ENCODE measurements at regions not wholly inside any gene's neighbourhood (a gene's known extent, or its start where the extent isn't known, plus 50 kb on each side); places are given as distances from the start of the nearest gene placed in this dataset.

GRCh38 chr5:93891491-93892480 is 150.4 kb upstream of the POU5F2 start:
- Mint-ChIP-seq H3K9me3 (no peaks in the 10 kb centered on the region), H3K27ac (no peak overlapping the region), H3K27me3 (no peaks in the 10 kb centered on the region), H3K36me3 (peaks cover 19% of the 10 kb centered on the region), H3K4me3 (no peak overlapping the region), H3K4me1 (peaks cover 9% of the 10 kb centered on the region)
- ATAC-seq = no peak

- H3K9me3 Mint-ChIP-seq = no peaks in the 10 kb centered on the region
- H3K4me1 Mint-ChIP-seq = peaks cover 15% of the 10 kb centered on the region
- ATAC-seq = no peak
- H3K27me3 Mint-ChIP-seq = no peaks in the 10 kb centered on the region
- no peak overlapping the region for H3K27ac Mint-ChIP-seq
- H3K4me3 Mint-ChIP-seq = no peak overlapping the region
- H3K36me3 Mint-ChIP-seq = peaks cover 24% of the 10 kb centered on the region
Measured at GRCh38 chr5:93890657-93891056, 149.3 kb upstream of the POU5F2 start.

GRCh38 chr5:93887678-93888077 is 146.3 kb upstream of the POU5F2 start:
- H3K9me3 Mint-ChIP-seq = no peaks in the 10 kb centered on the region
- H3K27ac Mint-ChIP-seq = no peak overlapping the region
- H3K4me1 Mint-ChIP-seq = peaks cover 27% of the 10 kb centered on the region
- H3K27me3 Mint-ChIP-seq = no peaks in the 10 kb centered on the region
- H3K4me3 Mint-ChIP-seq = no peak overlapping the region
- no peak for ATAC-seq
- peaks cover 17% of the 10 kb centered on the region for H3K36me3 Mint-ChIP-seq

- H3K4me3 Mint-ChIP-seq = peak overlapping the region; percentile 49
- H3K27ac Mint-ChIP-seq = peak overlapping the region; percentile 19
- H3K9me3 Mint-ChIP-seq = no peaks in the 10 kb centered on the region
- peaks cover 17% of the 10 kb centered on the region for H3K36me3 Mint-ChIP-seq
- ATAC-seq = no peak
- no peaks in the 10 kb centered on the region for H3K27me3 Mint-ChIP-seq
- peaks cover 27% of the 10 kb centered on the region for H3K4me1 Mint-ChIP-seq
Measured at GRCh38 chr5:93886917-93887361, 145.5 kb upstream of the POU5F2 start.

DNA sequence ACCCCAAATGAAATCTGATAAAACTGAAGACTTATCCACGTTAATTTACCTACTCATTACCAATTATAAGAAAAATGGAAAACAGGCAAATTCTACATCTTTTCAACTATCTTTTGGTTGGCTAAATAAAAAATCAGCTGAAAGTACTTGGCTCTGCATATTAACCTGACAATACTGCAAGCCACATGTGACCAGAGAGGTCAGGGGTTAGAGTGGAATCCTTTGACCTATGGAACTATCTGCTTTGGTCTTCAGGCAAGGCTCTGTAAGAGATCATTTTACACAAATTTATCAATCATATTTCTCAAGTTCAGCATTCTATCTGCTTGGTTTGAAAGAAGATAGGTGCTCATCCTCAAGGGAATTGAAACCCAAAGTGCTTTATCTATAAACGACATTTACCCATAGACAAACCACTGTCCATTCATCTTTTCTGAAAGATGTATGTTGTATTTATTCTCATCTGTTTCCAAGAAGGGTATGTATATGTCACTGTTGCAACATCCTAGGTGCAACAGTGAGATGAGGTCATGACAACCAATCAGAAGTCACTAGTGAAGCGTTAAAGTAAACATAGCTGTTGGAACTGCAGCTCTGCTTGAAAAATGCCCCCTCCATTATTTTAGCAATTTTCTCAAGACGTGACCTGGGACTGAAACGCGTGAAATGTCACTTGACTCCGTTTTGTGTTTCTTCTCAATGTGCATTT is 144.9 kb upstream of the POU5F2 start:
- H3K27me3 Mint-ChIP-seq = no peaks in the 10 kb centered on the region
- H3K36me3 Mint-ChIP-seq = peaks cover 20% of the 10 kb centered on the region

DNA sequence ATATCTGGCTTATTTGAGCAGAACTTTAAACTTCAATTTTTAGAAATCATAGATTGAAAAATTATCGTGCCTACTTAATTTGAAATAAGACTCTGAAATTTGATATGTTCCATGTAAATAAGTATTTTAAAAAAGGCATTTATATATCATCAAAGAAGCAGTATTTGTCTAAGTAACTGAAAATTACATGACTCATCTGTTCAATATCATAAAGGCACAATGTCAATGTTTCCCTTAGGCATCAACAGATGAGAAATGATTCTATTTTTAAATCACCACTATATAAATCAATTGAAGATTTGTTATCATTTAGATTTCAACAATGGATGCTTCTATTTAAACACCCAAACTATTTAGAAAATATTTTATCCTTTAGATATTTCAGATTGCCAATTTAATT is 142.9 kb upstream of the POU5F2 start:
- peaks cover 20% of the 10 kb centered on the region for H3K36me3 Mint-ChIP-seq
- no peaks in the 10 kb centered on the region for H3K9me3 Mint-ChIP-seq
- ATAC-seq = no peak
- H3K27ac Mint-ChIP-seq = no peak overlapping the region
- peaks cover 27% of the 10 kb centered on the region for H3K4me1 Mint-ChIP-seq
- H3K4me3 Mint-ChIP-seq = no peak overlapping the region
- no peaks in the 10 kb centered on the region for H3K27me3 Mint-ChIP-seq

More for the DNA sequence above, 144.9 kb upstream of the POU5F2 start:
- Mint-ChIP-seq H3K27ac (peak overlapping the region; percentile 19), H3K4me3 (no peak overlapping the region), H3K4me1 (peaks cover 27% of the 10 kb centered on the region), H3K9me3 (no peaks in the 10 kb centered on the region)
- no peak for ATAC-seq

- no peak overlapping the region for H3K4me3 Mint-ChIP-seq
- no peak overlapping the region for H3K27ac Mint-ChIP-seq
- H3K9me3 Mint-ChIP-seq = no peaks in the 10 kb centered on the region
- H3K27me3 Mint-ChIP-seq = no peaks in the 10 kb centered on the region
- ATAC-seq = no peak
- H3K36me3 Mint-ChIP-seq = peaks cover 28% of the 10 kb centered on the region
- H3K4me1 Mint-ChIP-seq = peaks cover 27% of the 10 kb centered on the region
Measured at GRCh38 chr5:93883459-93883858, 142.1 kb upstream of the POU5F2 start.

DNA sequence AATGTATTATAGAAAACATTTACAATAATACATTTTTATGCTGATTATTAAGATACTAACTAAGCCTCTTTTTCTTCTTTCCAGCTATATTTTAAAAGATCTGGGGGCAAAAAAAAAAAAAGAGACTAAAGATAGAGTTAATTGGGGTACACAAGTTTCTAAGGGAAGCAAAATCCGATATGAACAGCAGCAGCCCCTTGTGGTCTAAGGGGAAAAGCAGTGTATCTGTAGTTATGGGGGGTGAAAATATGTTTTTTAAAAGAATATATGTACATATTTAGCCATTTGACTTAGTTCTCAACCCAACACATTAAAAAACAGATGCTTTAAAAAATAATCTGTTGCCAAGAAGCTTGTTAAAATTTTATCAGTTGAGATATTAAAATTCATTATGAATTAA is 134.3 kb upstream of the POU5F2 start:
- Mint-ChIP-seq H3K9me3 (no peaks in the 10 kb centered on the region), H3K4me3 (no peak overlapping the region), H3K27ac (no peak overlapping the region), H3K27me3 (no peaks in the 10 kb centered on the region), H3K4me1 (no peaks in the 10 kb centered on the region), H3K36me3 (peaks cover 57% of the 10 kb centered on the region)
- no peak for ATAC-seq

DNA sequence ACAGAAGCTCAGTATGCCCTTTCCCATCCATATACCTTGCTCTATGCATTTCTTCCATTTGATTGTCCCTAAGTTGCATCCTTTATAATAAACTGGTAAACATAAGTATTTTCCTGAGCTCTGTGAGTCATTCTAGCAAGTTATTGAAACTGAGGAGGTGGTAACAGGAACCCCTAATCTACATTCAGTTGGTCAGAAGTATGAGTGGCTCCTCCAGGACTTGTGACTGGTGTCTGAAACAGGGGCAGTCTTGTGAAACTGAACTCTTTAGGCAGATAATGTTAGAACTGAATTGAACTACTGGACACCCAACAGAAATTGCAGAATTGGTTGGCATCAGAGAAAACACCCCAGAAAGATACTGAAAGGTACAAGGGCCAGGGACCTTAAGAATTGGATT is 133.1 kb upstream of the POU5F2 start:
- Mint-ChIP-seq H3K27ac (no peak overlapping the region), H3K4me1 (no peaks in the 10 kb centered on the region), H3K27me3 (no peaks in the 10 kb centered on the region), H3K36me3 (peaks cover 67% of the 10 kb centered on the region), H3K9me3 (no peaks in the 10 kb centered on the region), H3K4me3 (no peak overlapping the region)
- ATAC-seq = no peak

- H3K27ac Mint-ChIP-seq = no peak overlapping the region
- ATAC-seq = peak; percentile 66
Measured at GRCh38 chr5:93874080-93874479, 132.7 kb upstream of the POU5F2 start.

DNA sequence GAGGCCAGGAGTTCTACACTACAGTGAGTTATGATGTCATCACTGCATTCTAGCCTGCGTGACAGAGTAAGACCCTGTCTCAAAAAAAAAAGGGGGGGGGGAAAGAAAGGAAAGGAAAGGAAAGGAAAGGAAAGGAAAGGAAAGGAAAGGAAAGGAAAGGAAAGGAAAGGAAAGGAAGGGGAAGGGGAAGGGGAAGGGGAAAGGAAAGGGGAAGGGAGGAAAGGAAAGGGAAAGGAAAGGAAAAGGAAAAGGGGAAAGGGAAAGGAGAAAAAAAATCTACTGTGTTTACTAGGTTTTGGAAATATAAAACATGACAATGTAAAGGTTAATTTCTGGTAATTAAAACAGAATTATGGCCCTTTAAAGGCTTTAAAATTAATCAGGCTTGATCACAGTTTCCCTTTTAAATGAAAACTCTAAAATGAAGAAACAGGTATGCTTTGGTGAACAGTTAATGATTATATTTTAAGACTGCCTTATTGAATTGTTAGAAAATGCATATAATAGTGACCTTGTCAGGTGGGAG is 131.9 kb upstream of the POU5F2 start:
- Mint-ChIP-seq H3K27ac (no peak overlapping the region), H3K4me1 (no peaks in the 10 kb centered on the region), H3K9me3 (no peaks in the 10 kb centered on the region), H3K4me3 (no peak overlapping the region), H3K36me3 (peaks cover 58% of the 10 kb centered on the region), H3K27me3 (no peaks in the 10 kb centered on the region)
- no peak for ATAC-seq

More at GRCh38 chr5:93874080-93874479, 132.7 kb upstream of the POU5F2 start:
- H3K4me3 Mint-ChIP-seq = no peak overlapping the region
- H3K9me3 Mint-ChIP-seq = no peaks in the 10 kb centered on the region
- H3K27me3 Mint-ChIP-seq = no peaks in the 10 kb centered on the region
- H3K4me1 Mint-ChIP-seq = no peaks in the 10 kb centered on the region
- H3K36me3 Mint-ChIP-seq = peaks cover 64% of the 10 kb centered on the region

- Mint-ChIP-seq H3K27me3 (no peaks in the 10 kb centered on the region), H3K4me3 (no peak overlapping the region), H3K9me3 (no peaks in the 10 kb centered on the region), H3K27ac (no peak overlapping the region), H3K36me3 (peaks cover 56% of the 10 kb centered on the region), H3K4me1 (no peaks in the 10 kb centered on the region)
- no peak for ATAC-seq
Measured at GRCh38 chr5:93870649-93871048, 129.2 kb upstream of the POU5F2 start.

DNA sequence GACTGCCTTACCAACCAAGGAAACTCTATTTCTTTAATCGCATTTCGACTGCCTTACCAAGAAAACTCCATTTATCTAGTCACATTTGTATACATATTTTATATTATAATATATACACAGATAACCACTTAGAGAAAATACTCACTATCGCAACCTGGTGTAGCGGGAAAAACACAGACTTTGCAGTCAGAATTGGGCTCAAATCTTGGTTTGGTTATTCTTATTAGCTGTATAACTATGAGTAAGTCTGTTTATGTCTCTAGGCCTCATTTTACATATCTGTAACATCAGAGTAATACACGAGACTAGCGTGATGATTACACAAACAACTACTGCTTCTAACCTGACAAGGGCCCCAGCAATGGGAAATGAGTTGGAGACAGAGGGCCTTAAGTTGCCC is 127.5 kb upstream of the POU5F2 start:
- no peak overlapping the region for H3K27ac Mint-ChIP-seq
- no peaks in the 10 kb centered on the region for H3K9me3 Mint-ChIP-seq
- H3K4me1 Mint-ChIP-seq = no peaks in the 10 kb centered on the region
- no peak for ATAC-seq
- peaks cover 49% of the 10 kb centered on the region for H3K36me3 Mint-ChIP-seq
- H3K27me3 Mint-ChIP-seq = no peaks in the 10 kb centered on the region
- H3K4me3 Mint-ChIP-seq = no peak overlapping the region

GRCh38 chr5:93850311-93850710 is 108.9 kb upstream of the POU5F2 start:
- Mint-ChIP-seq H3K9me3 (peaks cover 11% of the 10 kb centered on the region), H3K27me3 (no peaks in the 10 kb centered on the region), H3K27ac (no peak overlapping the region), H3K36me3 (peaks cover 29% of the 10 kb centered on the region), H3K4me3 (no peak overlapping the region), H3K4me1 (no peaks in the 10 kb centered on the region)
- ATAC-seq = no peak

DNA sequence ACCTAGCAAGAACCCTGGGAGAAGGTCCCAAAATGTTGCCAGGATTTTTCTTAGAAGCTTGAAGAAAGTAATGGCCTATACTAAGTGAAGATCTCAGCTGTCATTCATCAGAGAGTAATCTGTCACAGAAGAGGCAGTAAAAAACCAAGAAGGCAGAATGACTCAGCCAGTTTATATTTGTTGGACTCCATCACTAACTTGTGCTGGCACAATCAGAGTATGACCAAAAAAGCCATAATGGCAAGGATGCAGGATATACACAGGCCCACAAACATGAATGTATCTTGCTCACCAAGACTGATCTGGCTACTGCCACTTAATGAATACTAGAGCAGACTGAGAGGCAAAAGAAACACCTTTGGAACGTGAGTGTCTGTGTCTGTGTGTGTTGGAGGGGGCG is 104.0 kb upstream of the POU5F2 start:
- Mint-ChIP-seq H3K9me3 (peaks cover 12% of the 10 kb centered on the region), H3K36me3 (peaks cover 62% of the 10 kb centered on the region), H3K27me3 (no peaks in the 10 kb centered on the region), H3K27ac (no peak overlapping the region), H3K4me3 (no peak overlapping the region), H3K4me1 (no peaks in the 10 kb centered on the region)
- ATAC-seq = no peak
